Testis (tissue), 2 donors: ENCODE measurements at regions not wholly inside any gene's neighbourhood (a gene's known extent, or its start where the extent isn't known, plus 50 kb on each side); places are given as distances from the start of the nearest gene placed in this dataset.

ENCODE experiments used
- POLR2A ChIP-seq: fragments of 450-650 bp; IDR thresholded peaks from one replicate; pipeline ENCODE4 v1.6.1; 2017; ENCODE audit warnings: antibody characterized with exemption, mild to moderate bottlenecking, moderate library complexity
- TF ChIP-seq, protein P1 (sequence below), 3 experiments: fragments of 450-650 bp in 2 of 3; fragments of 200-600 bp in 1 of 3; sonication (generic) in 1 of 3; IDR thresholded peaks; one replicate each; pipeline ENCODE4 v1.5.1; 2016 to 2019; ENCODE audit warnings: antibody characterized with exemption in 3 of 3, mild to moderate bottlenecking in 2 of 3, moderate library complexity in 1 of 3

DNA sequence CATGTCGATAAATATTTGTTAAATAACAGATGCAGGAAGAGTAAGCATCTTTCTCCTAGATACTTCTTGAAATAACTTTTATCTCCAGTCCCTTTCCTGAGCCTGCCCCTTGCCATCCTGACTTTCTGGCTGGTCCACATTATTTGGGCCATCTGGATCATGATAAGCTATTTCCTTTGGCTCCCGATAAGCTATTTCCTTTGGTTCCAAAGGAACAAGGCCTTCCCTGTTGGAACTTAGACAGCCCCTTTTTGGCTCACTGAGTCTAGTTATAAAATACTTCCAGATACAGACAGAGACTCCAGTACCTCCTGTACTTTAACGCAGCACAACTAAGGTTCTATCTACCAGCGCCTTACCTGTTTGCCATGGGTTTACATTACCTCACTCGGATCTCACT lies 205.3 kb upstream of the CCDC150 start:
- TF ChIP-seq, protein P1, sequence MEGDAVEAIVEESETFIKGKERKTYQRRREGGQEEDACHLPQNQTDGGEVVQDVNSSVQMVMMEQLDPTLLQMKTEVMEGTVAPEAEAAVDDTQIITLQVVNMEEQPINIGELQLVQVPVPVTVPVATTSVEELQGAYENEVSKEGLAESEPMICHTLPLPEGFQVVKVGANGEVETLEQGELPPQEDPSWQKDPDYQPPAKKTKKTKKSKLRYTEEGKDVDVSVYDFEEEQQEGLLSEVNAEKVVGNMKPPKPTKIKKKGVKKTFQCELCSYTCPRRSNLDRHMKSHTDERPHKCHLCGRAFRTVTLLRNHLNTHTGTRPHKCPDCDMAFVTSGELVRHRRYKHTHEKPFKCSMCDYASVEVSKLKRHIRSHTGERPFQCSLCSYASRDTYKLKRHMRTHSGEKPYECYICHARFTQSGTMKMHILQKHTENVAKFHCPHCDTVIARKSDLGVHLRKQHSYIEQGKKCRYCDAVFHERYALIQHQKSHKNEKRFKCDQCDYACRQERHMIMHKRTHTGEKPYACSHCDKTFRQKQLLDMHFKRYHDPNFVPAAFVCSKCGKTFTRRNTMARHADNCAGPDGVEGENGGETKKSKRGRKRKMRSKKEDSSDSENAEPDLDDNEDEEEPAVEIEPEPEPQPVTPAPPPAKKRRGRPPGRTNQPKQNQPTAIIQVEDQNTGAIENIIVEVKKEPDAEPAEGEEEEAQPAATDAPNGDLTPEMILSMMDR (IDR thresholded peaks at IDR 0.05) = no peak
- TF ChIP-seq POLR2A = no peak
